ENCODE measurements at regions not wholly inside any gene's neighbourhood (a gene's known extent, or its start where the extent isn't known, plus 50 kb on each side); places are given as distances from the start of the nearest gene placed in this dataset.
"Not testable (repeated sequence)": the region's sequence is repeated elsewhere in the genome, so short reads cannot be mapped to it uniquely, and the experiment has no call there.

- no peak for DNase-seq
Observed at GRCh38 chr10:9254353-9254752, 1199.9 kb downstream of the GATA3 start.

- DNase-seq = no peak
Observed at GRCh38 chr10:9260690-9261089, 1206.2 kb downstream of the GATA3 start.

GRCh38 chr10:9262770-9263169 lies 1208.3 kb downstream of the GATA3 start:
- DNase-seq = no peak

GRCh38 chr10:9268176-9268575 lies 1213.7 kb downstream of the GATA3 start:
- no peak for DNase-seq

- not testable (repeated sequence) for DNase-seq
Observed at GRCh38 chr10:9273126-9273833, 1218.8 kb downstream of the GATA3 start.

GRCh38 chr10:9274206-9274755 lies 1219.8 kb downstream of the GATA3 start:
- no peak for DNase-seq

GRCh38 chr10:9275861-9276260 lies 1221.4 kb downstream of the GATA3 start:
- no peak for DNase-seq

GRCh38 chr10:9285690-9286089 lies 1231.2 kb downstream of the GATA3 start:
- DNase-seq = no peak

GRCh38 chr10:9289811-9290210 lies 1235.3 kb downstream of the GATA3 start:
- DNase-seq = no peak

GRCh38 chr10:9291081-9291480 lies 1236.6 kb downstream of the GATA3 start:
- DNase-seq = no peak

GRCh38 chr10:9294132-9294663 lies 1239.7 kb downstream of the GATA3 start:
- no peak for DNase-seq

GRCh38 chr10:9294865-9295264 lies 1240.4 kb downstream of the GATA3 start:
- no peak for DNase-seq

GRCh38 chr10:9296190-9296589 lies 1241.7 kb downstream of the GATA3 start:
- no peak for DNase-seq

GRCh38 chr10:9297580-9297979 lies 1243.1 kb downstream of the GATA3 start:
- no peak for DNase-seq

- DNase-seq = no peak
Observed at GRCh38 chr10:9299966-9300365, 1245.5 kb downstream of the GATA3 start.

- DNase-seq = peak; percentile 9
Observed at GRCh38 chr10:9301148-9301547, 1246.7 kb downstream of the GATA3 start.

GRCh38 chr10:9301554-9301953 lies 1247.1 kb downstream of the GATA3 start:
- DNase-seq = no peak

GRCh38 chr10:9302140-9302746 lies 1247.8 kb downstream of the GATA3 start:
- DNase-seq = peak; percentile 85

- DNase-seq = no peak
Observed at GRCh38 chr10:9305018-9305655, 1250.6 kb downstream of the GATA3 start.

- no peak for DNase-seq
Observed at GRCh38 chr10:9311702-9312499, 1257.4 kb downstream of the GATA3 start.

GRCh38 chr10:9315292-9315691 lies 1260.8 kb downstream of the GATA3 start:
- DNase-seq = no peak

GRCh38 chr10:9331583-9332008 lies 1277.1 kb downstream of the GATA3 start:
- peak; percentile 10 for DNase-seq

- no peak for DNase-seq
Observed at GRCh38 chr10:9334270-9334669, 1279.8 kb downstream of the GATA3 start.

Data from KG1 (cell line).